B cell (primary cell): ENCODE measurements at regions not wholly inside any gene's neighbourhood (a gene's known extent, or its start where the extent isn't known, plus 50 kb on each side); places are given as distances from the start of the nearest gene placed in this dataset.

ENCODE experiments used
- ATAC-seq: fragments of 200-7000 bp; cut with Tn5 transposase; one replicate; pipeline ENCODE4 v1.10.0; 2021; ENCODE audit warnings: low read depth, mild to moderate bottlenecking, moderate number of reproducible peaks, moderate library complexity
- CTCF ChIA-PET: fragments of 350-600 bp; sonication (Branson Sonifier 250); formaldehyde crosslinking; loops from one replicate; lab custom pipeline; 2021; ENCODE audit warnings: antibody characterized with exemption, inconsistent platforms; lab: Charles Lee
- POLR2A ChIA-PET: fragments of 350-600 bp; sonication (Branson Sonifier 250); formaldehyde crosslinking; loops from one replicate; lab custom pipeline; 2021; ENCODE audit warnings: antibody characterized with exemption; lab: Charles Lee
- DNase-seq: peaks from one replicate; pipeline ENCODE4 v3.0.0; 2013
- H2AFZ ChIP-seq: 2 replicates; pipeline ENCODE4 v1.6.1; 2012; ENCODE audit warnings: mild to moderate bottlenecking, low read depth, low read length; ENCODE audit not compliant: insufficient read depth, poor library complexity, severe bottlenecking
- H3K27ac ChIP-seq, 2 donors: 1 replicate in 1 of 2; 2 replicates in 1 of 2; pipeline ENCODE4 v1.5.1; 2012 to 2013; ENCODE audit warnings: low read length in 2 of 2, mild to moderate bottlenecking in 2 of 2, moderate library complexity in 1 of 2
- H3K27me3 ChIP-seq, 4 experiments: fragments of 200-600 bp in 1 of 4; sonication (generic) in 1 of 4; replicated peaks in 1 of 4; 1 replicate in 2 of 4; 2 replicates in 2 of 4; pipeline versions ENCODE4 v1.6.1 to v1.7.0; 2013 to 2016; ENCODE audit warnings: low read length in 3 of 4, mild to moderate bottlenecking in 2 of 4, mixed read lengths in 1 of 4, moderate library complexity in 1 of 4; ENCODE audit not compliant: insufficient read depth in 4 of 4, control insufficient read depth in 3 of 4; ENCODE audit errors: control extremely low read depth in 1 of 4
- H3K36me3 ChIP-seq, 2 experiments: replicated peaks in 1 of 2; 1 replicate in 1 of 2; 2 replicates in 1 of 2; pipeline versions ENCODE4 v1.6.1 to v1.7.1; 2013; ENCODE audit warnings: low read length in 1 of 2; ENCODE audit not compliant: insufficient read depth in 2 of 2, control insufficient read depth in 1 of 2; ENCODE audit errors: control extremely low read depth in 1 of 2, extremely low read depth in 1 of 2
- H3K4me1 ChIP-seq, 2 donors: fragments of 200-600 bp in 1 of 2; sonication (generic) in 1 of 2; 1 replicate in 1 of 2; 2 replicates in 1 of 2; pipeline versions ENCODE4 v1.5.1 to v1.6.1; 2013 to 2017; ENCODE audit warnings: low read length in 2 of 2; ENCODE audit not compliant: control insufficient read depth in 2 of 2, insufficient read depth in 2 of 2
- H3K4me2 ChIP-seq: replicated peaks from 2 replicates; pipeline ENCODE3; 2012; ENCODE audit warnings: mild to moderate bottlenecking, low read depth, low read length; ENCODE audit not compliant: poor library complexity, severe bottlenecking
- H3K4me3 ChIP-seq, 5 experiments: fragments of 200-600 bp in 1 of 5; sonication (generic) in 1 of 5; 1 replicate in 3 of 5; 2 replicates in 2 of 5; pipeline versions ENCODE4 v1.5.1 to v1.7.0; 2011 to 2016; ENCODE audit warnings: low read length in 4 of 5, mild to moderate bottlenecking in 4 of 5, low read depth in 2 of 5, control low read depth in 1 of 5, moderate library complexity in 1 of 5; ENCODE audit not compliant: insufficient read depth in 1 of 5; ENCODE audit errors: control extremely low read depth in 1 of 5, extremely low read depth in 1 of 5
- H3K79me2 ChIP-seq: fragments of 200-600 bp; sonication (generic); one replicate; pipeline ENCODE4 v1.6.0; 2016; ENCODE audit warnings: low read length; ENCODE audit not compliant: control insufficient read depth, insufficient read depth
- H3K9ac ChIP-seq: fragments of 200-600 bp; sonication (generic); 2 replicates; pipeline ENCODE4 v1.6.1; 2017; ENCODE audit warnings: mild to moderate bottlenecking, low read length, moderate library complexity
- H3K9me3 ChIP-seq, 3 donors: one replicate each; pipeline versions ENCODE4 v1.6.1 to v1.7.1; 2013; ENCODE audit warnings: low read length in 2 of 3; ENCODE audit not compliant: control insufficient read depth in 2 of 3, insufficient read depth in 1 of 3; ENCODE audit errors: control extremely low read depth in 1 of 3
- H4K20me1 ChIP-seq: 2 replicates; pipeline ENCODE4 v1.6.0; 2012; ENCODE audit warnings: mild to moderate bottlenecking, low read length; ENCODE audit not compliant: insufficient read depth, control insufficient read depth, poor library complexity, severe bottlenecking
- H3K27ac Mint-ChIP-seq: one replicate; pipeline ENCODE4 v1.8.0; 2021; ENCODE audit warnings: mixed read lengths
- H3K27me3 Mint-ChIP-seq: one replicate; pipeline ENCODE4 v1.8.0; 2021; ENCODE audit warnings: mixed read lengths
- H3K4me1 Mint-ChIP-seq: one replicate; pipeline ENCODE4 v1.8.0; 2021; ENCODE audit warnings: mixed read lengths
- H3K4me3 Mint-ChIP-seq: one replicate; pipeline ENCODE4 v1.8.0; 2021; ENCODE audit warnings: mixed read lengths
- H3K9me3 Mint-ChIP-seq: one replicate; pipeline ENCODE4 v1.8.0; 2022; ENCODE audit warnings: mixed read lengths; ENCODE audit not compliant: insufficient read depth
- EZH2 ChIP-seq: IDR thresholded peaks from 2 replicates; pipeline ENCODE4 v1.6.1; 2012; ENCODE audit warnings: borderline replicate concordance, low read depth, mild to moderate bottlenecking, moderate library complexity, low read length; ENCODE audit not compliant: insufficient read depth, poor library complexity, severe bottlenecking
- WGBS: methylation state at CpG from one replicate; pipeline ENCODE4 v1.1.5; 2013; ENCODE audit warnings: missing lambda C conversion rate; ENCODE audit not compliant: insufficient coverage; 5-methylcytosine and 5-hydroxymethylcytosine counted together
- intact Hi-C: fragments of 100-400 bp; cut with micrococcal nuclease; formaldehyde crosslinking; loops from one replicate; pipeline ENCODE4 v1.10.0; 2022
- TF ChIP-seq, protein P1 (sequence below): fragments of 200-600 bp; IDR thresholded peaks from one replicate; pipeline ENCODE4 v1.8.0; 2022; ENCODE audit warnings: antibody characterized with exemption, mild to moderate bottlenecking

DNA sequence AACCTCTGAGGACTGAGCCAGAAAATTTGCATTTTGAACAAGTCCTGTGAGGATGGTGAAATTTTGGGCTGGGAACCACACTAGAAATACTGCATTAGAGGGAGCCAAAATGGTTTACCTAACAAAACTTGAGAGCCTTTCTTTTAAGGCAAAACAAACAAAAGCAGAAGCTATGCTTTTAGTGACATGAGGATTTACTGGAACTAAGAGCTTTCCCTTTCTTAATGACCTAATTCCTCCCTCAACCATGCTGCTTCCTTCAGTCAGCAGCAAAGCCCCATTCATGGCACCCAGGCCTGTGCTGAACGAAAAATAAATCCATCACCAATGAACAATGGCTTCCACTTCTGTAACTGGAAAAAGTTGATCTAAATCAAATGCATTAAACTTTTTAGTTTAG, 974.3 kb downstream of the HACE1 start:
- CTCF ChIA-PET = no interaction called here
- no peak overlapping the region for H3K4me3 ChIP-seq
- H3K79me2 ChIP-seq = no peaks in the 10 kb centered on the region
- H4K20me1 ChIP-seq = no peaks in the 10 kb centered on the region
- Mint-ChIP-seq H3K4me1 (no peaks in the 10 kb centered on the region), H3K4me3 (no peak overlapping the region), H3K27ac (no peak overlapping the region), H3K9me3 (peaks cover 3% of the 10 kb centered on the region), H3K27me3 (no peaks in the 10 kb centered on the region)
- peaks cover 0 to 6% (median 0%) of the 10 kb centered on the region in 3 donors for H3K9me3 ChIP-seq
- H2AFZ ChIP-seq = no peak overlapping the region
- ATAC-seq = no peak
- POLR2A ChIA-PET = no interaction called here
- no peaks in the 10 kb centered on the region for H3K36me3 ChIP-seq
- TF ChIP-seq, protein P1, sequence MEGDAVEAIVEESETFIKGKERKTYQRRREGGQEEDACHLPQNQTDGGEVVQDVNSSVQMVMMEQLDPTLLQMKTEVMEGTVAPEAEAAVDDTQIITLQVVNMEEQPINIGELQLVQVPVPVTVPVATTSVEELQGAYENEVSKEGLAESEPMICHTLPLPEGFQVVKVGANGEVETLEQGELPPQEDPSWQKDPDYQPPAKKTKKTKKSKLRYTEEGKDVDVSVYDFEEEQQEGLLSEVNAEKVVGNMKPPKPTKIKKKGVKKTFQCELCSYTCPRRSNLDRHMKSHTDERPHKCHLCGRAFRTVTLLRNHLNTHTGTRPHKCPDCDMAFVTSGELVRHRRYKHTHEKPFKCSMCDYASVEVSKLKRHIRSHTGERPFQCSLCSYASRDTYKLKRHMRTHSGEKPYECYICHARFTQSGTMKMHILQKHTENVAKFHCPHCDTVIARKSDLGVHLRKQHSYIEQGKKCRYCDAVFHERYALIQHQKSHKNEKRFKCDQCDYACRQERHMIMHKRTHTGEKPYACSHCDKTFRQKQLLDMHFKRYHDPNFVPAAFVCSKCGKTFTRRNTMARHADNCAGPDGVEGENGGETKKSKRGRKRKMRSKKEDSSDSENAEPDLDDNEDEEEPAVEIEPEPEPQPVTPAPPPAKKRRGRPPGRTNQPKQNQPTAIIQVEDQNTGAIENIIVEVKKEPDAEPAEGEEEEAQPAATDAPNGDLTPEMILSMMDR = no peak
- no peak for TF ChIP-seq EZH2
- no peak overlapping the region for H3K27ac ChIP-seq
- no peak overlapping the region for H3K4me2 ChIP-seq
- intact Hi-C loops = no loop called here
- no peak for DNase-seq
- no CpG with 5 or more reads among the region's 1 CpG for WGBS
- H3K27me3 ChIP-seq = no peaks in the 10 kb centered on the region
- no peaks in the 10 kb centered on the region for H3K4me1 ChIP-seq
- H3K9ac ChIP-seq = no peak overlapping the region

DNA sequence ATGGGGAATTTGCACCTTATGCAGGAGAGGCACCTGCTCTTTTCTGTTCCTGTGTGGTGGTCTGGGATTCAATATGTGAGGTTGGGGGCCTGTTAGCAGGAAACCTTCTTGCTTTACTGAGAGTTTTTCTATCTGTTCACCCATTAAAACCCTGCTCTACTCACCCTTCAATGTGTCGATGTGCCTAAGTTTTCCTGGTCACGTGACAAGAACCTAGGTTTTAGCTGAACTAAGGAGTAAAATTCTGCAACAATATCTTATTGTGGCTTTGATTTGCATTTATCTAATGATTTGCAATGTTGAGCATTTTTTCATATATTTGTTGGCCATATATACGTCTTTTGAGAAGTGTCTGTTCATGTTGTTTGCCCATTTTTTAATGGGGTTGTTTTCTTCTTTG, 979.9 kb downstream of the HACE1 start:
- Mint-ChIP-seq H3K27me3 (no peaks in the 10 kb centered on the region), H3K27ac (no peak overlapping the region), H3K4me1 (no peaks in the 10 kb centered on the region), H3K9me3 (peaks cover 14% of the 10 kb centered on the region), H3K4me3 (no peak overlapping the region)
- Histone ChIP-seq H3K27ac (no peak overlapping the region), H3K79me2 (no peaks in the 10 kb centered on the region), H3K9ac (no peak overlapping the region), H3K9me3 (peaks cover 0 to 7% (median 0%) of the 10 kb centered on the region in 3 donors), H4K20me1 (no peaks in the 10 kb centered on the region), H3K4me3 (no peak overlapping the region), H2AFZ (no peak overlapping the region), H3K27me3 (no peaks in the 10 kb centered on the region), H3K4me2 (no peak overlapping the region), H3K4me1 (no peaks in the 10 kb centered on the region), H3K36me3 (no peaks in the 10 kb centered on the region)
- WGBS = no CpG with 5 or more reads among the region's 3 CpGs
- intact Hi-C loops = no loop called here
- POLR2A ChIA-PET = no interaction called here
- no peak for DNase-seq
- TF ChIP-seq, protein P1 = no peak
- TF ChIP-seq EZH2 = no peak
- no peak for ATAC-seq
- CTCF ChIA-PET = no interaction called here
